ENCODE measurements at regions not wholly inside any gene's neighbourhood (a gene's known extent, or its start where the extent isn't known, plus 50 kb on each side); places are given as distances from the start of the nearest gene placed in this dataset.
A peak's percentile ranks its signal among the peaks of the same experiment; 100 is the strongest.

DNA sequence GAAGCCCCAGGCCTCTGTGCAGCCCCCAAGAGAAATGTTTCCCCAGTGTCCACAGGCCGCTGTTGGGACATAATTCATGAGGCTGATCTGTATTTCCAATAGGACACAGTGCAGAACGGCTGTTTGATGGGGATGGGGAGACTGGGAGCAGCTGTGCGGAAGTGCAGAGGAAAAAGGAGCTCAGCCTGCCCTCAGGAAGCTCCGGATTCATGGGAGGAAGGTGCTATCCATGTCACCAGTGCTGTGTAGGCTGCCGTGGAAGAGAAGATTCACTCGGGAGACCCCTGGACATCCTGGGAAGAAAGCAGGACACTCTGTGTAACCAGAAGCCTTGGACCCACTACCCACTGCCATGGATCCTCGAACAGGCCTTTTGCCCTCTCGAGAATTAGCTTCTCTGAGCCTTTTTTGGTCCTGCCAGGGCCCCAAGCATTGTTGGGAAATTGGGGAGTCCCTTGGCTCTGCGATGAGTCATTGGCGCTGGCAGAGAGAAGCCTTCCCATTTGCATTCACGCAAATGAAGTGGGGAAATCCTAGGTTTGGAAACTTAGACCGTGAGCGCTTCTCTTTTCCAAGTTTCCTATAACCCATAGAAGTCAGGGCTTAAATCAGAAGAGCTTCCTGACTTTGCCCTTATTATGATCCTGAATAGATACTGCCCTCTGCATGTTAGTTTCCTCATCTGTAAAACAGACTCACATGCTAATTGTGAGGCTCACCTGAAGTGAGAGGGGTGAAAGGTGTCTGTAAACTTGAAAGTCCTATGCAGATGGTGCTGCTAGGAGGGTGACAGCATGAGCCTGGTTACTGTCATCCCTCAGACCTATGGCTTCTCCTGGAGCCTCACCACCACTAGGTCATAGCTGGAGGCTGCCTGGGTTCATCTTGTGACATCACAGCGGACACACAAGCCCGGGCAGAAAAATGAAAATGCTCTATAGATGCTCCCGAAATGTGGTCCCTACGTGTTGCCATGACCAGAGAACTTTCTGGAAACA lies 229.2 kb upstream of the B3GAT1 start:
- ChIA-PET POLR2A (no interaction called here), CTCF (ENCODE audit: low intra/inter-chr PET ratio, low total read pairs) (no interaction called here)
- no peak overlapping the region for H3K27ac ChIP-seq (ENCODE audit: extremely low read length, insufficient read depth, low read length)
- H3K79me2 ChIP-seq (ENCODE audit: insufficient read depth, low read length), result no peaks in the 10 kb centered on the region
- no peak overlapping the region for H3K9ac ChIP-seq (ENCODE audit: insufficient read depth, low read depth, low read length)
- FAIRE-seq (no peak), ATAC-seq (no peak), DNase-seq (ENCODE audit: low spot score) (no peak)
- no TSS peak for BruUV-seq (replicated peaks)
- no peaks in the 10 kb centered on the region for H3K9me3 ChIP-seq (ENCODE audit: low read length)
- in situ Hi-C loops (cut with HindIII; ENCODE audit: extremely low pct_ligation_motif_present, low pct_unique_long_range_greater_than_20kb), result no loop called here
- no peaks in the 10 kb centered on the region for H4K20me1 ChIP-seq (ENCODE audit: insufficient read depth, low read length)
- H2AFZ ChIP-seq (ENCODE audit: low read length), result no peak overlapping the region
- no peak overlapping the region for H3K4me3 ChIP-seq (replicated peaks in 1 of 3; ENCODE audit: insufficient read depth in 1 of 3, low read depth in 2 of 3, low read length in 3 of 3)
- intact Hi-C loops (cut with micrococcal nuclease; ENCODE audit: unreplicated experiment), result no loop called here
- TF ChIP-seq HNRNPL (IDR thresholded peaks at IDR 0.05; ENCODE audit: low read depth, low read length) (no peak), NCOA1 (CRISPR knock-in tag; IDR thresholded peaks at IDR 0.05) (no peak), KLF9 (CRISPR knock-in tag; IDR thresholded peaks at IDR 0.05; ENCODE audit: low read depth) (no peak), CREB1 (IDR thresholded peaks at IDR 0.05) (0 out of 2 replicates have a peak, but pooled peaks have one; percentile 4), CREB1 (CRISPR knock-in tag; IDR thresholded peaks at IDR 0.05) (no peak), NFKBIZ (CRISPR knock-in tag; IDR thresholded peaks at IDR 0.05) (no peak)
- TF ChIP-seq, protein P1, sequence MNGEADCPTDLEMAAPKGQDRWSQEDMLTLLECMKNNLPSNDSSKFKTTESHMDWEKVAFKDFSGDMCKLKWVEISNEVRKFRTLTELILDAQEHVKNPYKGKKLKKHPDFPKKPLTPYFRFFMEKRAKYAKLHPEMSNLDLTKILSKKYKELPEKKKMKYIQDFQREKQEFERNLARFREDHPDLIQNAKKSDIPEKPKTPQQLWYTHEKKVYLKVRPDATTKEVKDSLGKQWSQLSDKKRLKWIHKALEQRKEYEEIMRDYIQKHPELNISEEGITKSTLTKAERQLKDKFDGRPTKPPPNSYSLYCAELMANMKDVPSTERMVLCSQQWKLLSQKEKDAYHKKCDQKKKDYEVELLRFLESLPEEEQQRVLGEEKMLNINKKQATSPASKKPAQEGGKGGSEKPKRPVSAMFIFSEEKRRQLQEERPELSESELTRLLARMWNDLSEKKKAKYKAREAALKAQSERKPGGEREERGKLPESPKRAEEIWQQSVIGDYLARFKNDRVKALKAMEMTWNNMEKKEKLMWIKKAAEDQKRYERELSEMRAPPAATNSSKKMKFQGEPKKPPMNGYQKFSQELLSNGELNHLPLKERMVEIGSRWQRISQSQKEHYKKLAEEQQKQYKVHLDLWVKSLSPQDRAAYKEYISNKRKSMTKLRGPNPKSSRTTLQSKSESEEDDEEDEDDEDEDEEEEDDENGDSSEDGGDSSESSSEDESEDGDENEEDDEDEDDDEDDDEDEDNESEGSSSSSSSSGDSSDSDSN (CRISPR knock-in tag; IDR thresholded peaks at IDR 0.05), result no peak
- no peaks in the 10 kb centered on the region for H3K4me1 ChIP-seq (ENCODE audit: insufficient read depth, low read length)
- H3K36me3 ChIP-seq (replicated peaks in 1 of 2; ENCODE audit: control insufficient read depth in 1 of 2, insufficient read depth in 2 of 2, low read length in 2 of 2), result no peaks in the 10 kb centered on the region
- peaks cover 6 to 43% of the 10 kb centered on the region in 2 experiments; a peak in 3 of 5 replicates for H3K27me3 ChIP-seq (ENCODE audit: control insufficient read depth in 1 of 2, insufficient read depth in 2 of 2, low read length in 2 of 2)
- WGBS (ENCODE audit: low lambda C conversion rate), result 29% methylated on average over 12 of the region's 17 CpGs
- H3K4me2 ChIP-seq (ENCODE audit: low read depth, low read length), result no peak overlapping the region
